ENCODE measurements at regions not wholly inside any gene's neighbourhood (a gene's known extent, or its start where the extent isn't known, plus 50 kb on each side); places are given as distances from the start of the nearest gene placed in this dataset.

DNA sequence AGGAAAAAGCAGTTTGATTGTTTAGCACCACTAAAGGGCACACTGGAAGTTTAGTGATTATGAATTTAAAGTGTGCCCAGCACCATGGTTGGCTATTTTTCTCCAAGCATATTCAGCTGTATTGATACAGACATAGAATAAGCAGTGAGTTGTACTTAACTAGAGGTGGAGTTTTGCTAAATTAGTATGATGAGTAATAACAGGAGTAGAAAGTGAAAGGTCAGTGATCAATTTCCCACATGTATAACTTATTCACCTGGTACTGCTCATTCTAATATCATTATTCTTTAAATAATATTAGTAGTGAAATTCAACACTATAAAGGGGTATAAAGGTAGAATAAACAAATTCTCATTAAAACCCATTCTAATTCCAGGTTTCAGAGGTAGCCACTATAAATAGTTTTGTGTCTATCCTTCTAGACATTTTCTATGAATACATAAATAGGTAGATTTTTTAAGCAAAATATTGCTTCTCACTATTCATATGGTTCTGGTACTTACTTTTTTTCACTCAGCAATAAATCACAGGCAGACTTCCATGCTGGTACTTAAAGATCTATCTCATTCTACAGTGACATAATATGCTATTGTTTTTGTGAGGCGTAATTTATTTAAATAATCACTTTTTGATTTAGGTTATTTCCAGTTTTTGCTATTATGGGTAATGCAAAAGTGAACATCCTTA is 732.9 kb downstream of the VGLL3 start:
- no peak for DNase-seq

DNA sequence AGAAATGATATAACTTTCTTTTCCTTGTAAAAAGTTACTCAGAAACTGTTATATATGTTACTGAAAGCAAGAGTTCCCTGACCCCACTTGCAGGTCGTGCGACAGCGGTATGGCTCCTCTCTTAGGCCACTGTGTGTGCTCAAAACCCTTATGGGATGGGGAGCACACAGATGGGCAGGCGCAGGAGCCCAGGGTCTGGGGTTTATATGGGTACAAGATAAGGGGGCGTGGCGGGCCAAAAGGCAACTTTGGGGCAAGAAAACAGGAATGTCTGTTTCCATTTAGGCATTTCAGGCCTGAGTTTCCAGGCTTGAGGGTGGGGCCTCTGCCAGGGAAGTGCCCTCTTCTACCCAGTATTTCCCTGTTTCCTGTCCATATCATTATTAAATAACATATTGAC is 736.5 kb downstream of the VGLL3 start:
- no peak for DNase-seq

DNA sequence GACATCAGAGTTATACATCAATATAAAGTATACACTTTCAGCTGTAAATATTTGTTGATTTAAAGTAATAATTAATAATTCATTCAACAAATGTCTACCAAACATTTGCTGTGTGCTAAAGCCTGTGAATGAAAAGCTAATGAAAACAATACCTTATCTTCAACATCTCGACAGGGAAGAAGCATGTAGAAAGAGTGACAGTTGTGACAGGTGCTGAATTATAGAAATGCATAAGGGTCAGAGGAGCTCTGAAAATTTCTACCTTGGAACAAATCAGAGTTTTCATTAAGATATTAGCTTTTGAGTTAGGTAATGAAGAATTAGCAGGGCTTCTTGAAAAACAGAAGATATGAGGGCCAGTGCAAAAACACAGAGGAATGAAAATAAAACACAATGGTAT is 739.2 kb downstream of the VGLL3 start:
- DNase-seq = no peak

DNA sequence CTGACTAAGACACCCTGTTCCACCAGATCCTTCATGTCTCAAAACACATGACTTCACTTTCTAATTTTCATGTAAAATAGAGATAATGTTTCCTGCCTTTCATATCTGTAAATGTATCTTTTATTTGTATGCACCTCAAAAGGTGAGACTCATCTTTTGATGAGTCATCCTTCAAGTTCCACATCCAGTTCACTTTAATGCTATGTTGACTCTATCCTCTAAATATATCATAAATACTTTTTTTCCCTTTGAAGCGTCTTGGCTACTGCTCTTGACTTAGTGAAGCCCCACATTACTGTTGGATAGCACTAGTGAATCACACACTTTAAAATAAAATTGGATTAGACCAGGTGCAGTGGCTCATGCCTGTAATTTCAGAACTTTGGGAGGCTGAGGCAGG is 741.1 kb downstream of the VGLL3 start:
- DNase-seq = no peak

DNA sequence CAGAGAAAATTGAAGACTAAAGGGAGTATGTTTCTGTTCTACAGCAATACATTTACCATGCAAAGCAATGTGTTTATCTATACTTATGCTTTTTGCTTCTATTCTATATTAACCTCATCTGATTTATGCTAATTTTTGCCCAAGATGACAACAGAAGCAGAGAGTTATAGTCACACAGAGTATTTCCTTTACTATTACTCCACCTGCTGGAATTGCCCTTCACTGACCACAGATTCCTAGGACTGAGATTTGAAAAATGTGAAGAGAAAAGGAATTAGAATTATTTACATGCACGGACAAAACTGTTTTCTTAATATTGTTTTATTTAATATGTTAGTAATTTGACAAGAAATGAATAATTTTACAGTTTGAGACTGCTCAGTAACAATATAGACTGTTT is 745.6 kb downstream of the VGLL3 start:
- DNase-seq = no peak

DNA sequence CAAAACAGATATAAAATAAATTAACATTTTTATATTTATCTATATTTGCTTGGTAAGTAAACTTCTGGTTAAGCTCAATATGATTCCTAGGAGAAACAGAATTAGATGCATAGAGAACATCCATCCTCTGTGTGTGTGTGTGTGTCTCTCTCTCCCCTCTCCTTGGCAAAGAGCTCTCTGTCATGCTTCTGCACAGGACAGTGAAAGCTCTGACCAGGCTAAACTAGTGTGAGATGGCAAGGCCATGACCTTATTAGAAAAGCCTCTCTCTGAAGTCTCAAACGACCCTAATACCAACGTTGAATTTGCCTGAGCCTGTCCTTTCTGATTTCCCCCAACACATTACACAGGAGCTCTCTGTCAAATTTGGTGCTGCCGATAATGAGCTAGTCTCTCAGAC is 746.0 kb downstream of the VGLL3 start:
- no peak for DNase-seq

DNA sequence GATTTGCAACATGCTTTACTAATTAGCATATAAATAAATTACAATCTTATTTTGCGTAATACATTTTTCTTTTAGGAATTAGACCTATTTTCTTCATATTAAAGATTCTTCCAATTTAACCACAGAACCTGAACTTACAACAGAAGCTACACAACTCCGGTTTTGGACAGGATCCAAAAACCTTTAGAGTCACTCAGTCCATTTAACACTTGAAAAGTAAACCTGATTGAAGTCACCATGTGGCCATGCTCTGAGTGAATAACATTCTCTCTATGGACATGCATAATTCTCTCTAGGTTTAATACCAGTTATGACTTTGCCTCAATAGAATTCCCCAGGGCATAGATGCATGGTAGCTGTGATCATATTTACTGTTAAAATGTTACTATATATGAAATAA is 751.0 kb downstream of the VGLL3 start:
- DNase-seq = no peak

DNA sequence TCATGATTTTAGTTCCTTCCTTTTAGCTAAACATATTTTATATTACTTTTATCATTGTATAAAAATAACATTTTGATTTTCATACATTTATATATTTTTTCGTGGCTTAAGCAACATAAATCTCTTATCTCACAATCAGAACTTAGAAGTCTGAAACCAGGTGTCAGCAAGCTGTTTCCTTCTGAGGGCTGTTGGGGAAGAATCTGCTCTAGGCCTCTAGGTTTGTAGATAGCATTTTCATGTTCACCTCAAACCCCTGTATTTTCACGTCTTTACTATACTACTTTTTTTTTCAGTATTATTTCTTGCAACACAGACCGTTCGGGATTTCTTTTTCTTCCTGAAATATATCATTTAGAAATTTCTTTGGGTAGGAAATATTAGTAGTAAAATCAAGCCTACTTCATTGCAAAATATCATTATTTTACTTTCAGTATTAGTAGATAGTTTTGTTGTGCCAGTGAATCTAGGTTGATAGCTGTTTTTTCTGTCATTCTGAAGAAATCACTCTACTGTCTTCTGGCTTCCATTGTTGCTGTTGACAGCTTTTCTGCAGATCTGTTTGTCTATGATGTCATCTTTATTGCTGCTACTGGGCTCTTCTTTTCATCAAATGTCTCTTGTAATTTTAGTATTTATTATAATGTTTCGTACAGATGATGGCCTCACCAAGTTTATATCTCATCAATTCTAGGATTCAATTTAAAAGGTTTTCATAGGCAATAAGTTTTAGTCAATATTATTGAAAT is 756.3 kb downstream of the VGLL3 start:
- no peak for DNase-seq

DNA sequence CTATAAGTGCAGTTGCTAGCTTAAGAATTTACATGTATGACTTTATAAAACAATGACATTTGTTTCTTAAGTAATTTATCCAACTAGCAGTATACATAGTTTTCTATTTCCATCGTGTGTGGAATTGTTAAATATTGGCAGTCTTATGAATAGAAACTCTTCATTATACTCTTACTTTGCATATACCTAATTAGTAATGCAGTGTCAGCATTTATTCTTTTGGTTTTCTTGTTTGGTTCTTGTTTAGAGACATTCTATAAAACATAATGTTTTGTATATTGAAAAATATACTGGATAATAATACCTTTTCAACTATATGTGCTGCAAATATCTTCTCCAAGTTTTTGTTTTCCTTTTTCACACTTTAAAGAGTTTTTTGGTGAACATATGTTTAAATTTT is 760.2 kb downstream of the VGLL3 start:
- DNase-seq = no peak

DNA sequence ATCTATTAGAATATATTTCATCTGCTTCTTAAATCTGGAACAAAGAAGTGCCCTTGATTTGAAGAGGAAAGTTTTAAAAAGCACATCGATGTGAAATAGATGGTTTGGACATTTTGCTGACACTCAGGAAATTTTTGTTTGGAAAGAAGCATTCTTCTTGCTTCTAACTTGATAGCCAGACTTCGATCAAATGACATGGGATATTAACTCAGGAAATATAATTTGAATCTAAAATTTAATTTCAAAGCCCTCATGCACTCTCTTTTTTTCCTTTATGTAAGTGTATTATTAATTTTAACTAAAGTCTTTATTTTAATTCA is 761.2 kb downstream of the VGLL3 start:
- DNase-seq = no peak

DNA sequence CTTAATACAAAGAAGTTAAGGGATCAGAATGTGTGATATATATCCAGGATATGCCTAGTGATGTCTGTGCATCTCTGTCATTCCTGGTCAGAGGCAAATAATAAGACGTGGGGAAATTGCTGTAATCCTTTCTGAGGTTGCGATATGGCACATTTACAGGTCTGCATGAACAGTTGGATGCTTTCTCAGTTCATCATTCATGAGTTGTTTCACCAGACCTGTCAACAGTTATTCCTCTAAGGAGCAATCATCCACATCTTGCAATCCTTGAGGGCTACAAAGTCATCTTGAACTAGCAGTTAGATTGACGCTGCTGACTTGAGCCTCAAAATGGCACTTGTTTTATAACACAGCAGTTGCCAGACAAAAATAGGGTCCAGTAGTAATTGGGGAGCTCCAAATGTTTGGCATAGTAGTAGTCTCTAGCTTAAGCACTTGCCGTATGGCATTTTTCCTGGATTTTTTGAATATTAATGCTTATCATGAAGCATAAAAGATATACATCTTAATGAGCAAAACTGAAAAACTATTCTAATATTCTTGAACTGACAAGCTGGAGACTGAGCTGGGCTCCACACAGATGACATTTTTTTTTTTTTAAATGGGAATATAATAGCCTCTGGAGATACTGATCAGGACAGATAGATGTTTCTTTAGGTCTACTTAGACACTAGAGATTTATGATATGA is 761.7 kb downstream of the VGLL3 start:
- DNase-seq = no peak

DNA sequence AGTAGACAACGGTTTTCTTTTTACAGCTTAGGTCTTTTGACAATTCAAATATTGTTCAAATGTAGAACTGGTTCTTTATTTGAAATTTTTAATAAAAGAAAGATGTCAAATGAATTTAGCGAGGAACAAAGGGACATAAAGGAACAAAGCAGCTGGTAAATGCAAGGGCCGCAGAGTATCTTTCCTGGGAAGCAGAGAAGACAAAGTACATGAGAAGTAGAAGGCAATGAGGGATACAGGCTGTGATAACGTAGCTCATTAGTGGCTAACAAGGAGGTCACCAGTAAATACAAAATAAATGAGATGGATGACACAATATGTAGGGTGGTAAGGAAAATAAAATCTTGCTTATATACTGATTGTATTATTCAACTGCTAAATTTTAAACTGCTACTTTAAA is 762.8 kb downstream of the VGLL3 start:
- DNase-seq = no peak

DNA sequence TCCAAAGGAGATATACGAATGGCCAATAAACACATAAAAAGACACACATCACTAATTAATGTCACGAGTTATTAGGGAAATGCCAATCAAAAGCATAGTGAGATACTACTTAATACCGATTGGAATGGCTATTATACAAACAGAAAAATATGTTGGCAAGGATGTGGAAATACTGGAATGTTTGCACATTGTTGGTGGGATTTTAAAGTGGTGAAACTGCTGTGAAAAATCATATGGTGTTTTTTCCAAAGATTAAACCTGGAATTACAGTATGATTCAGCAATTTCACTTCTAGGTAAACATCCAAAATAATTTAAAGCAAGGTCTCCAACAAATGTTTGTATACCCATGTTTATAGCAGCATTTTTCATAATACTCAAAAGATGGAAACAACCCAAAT is 765.5 kb downstream of the VGLL3 start:
- DNase-seq = no peak

DNA sequence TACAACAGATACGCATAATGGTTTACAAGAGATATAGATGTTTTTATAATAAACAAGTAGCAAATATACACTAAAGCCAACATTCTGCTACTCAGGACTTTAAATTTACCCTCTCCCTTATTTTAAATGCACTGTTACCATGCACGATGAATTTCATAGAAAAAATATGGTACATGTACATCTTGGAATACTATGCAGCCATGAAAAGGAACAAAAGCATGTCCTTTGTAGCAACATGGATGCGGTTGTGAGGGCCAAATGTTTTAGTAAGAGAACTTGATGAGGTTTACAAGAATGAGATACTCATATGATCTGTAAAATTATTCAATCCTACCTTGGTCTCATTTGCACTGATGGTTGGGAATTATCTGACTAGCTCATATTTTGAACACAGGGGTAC is 769.3 kb downstream of the VGLL3 start:
- DNase-seq = no peak

DNA sequence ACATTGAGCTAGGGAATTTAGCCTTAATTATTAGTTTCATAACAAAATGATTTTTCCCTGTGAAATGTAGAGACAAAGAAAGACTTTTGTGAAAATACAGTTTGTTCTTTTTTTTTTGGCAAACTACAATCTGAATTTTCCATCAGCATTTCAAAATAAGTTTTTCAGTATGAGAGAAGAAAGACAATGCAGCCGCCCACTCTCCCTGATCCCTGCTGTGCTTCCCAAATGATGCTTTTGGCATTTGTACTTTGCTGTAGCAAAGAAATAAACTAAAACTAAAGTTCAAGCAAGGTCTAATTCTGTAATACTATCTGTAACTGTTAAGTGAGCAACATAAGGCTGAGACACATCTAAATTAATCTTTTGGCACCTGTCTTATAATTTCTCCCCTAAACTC is 782.2 kb downstream of the VGLL3 start:
- no peak for DNase-seq

DNA sequence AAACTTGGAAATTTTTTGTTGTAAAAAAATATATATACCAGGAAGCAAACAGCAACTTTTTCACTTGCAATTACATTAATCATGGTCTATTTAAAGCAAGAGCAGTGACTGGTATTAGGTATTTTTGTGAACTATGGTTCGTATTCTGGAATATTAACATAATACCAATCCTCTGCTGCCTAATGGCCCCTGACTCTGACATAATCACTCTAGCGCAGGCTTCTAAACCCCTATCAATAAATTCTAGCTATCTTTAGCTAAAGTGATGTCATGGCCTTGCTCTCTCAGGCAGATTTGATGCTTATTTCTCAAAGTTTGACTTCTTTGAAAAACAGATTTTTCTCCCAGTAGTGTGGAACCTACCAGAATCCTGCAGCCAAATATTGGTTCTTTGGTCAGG is 808.3 kb downstream of the VGLL3 start:
- DNase-seq = no peak

DNA sequence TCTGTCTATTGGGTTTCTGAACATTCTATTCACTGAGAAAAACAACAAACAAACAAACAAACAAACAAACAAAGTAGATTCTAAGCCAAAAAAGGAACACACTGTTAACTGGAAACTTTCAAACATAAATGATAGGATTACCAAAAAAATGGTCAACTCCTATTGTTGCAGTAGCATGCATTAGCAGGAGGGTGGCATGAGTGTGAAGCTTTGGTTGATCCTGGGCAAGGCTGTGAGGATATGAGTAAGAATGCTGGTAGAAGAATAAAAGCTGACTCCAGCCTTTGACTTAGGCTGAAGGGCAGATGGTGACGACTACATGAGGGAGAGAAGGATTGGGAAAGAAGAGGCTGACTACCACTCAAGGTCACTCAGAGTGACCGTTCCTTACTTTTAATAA is 810.3 kb downstream of the VGLL3 start:
- DNase-seq = no peak

DNA sequence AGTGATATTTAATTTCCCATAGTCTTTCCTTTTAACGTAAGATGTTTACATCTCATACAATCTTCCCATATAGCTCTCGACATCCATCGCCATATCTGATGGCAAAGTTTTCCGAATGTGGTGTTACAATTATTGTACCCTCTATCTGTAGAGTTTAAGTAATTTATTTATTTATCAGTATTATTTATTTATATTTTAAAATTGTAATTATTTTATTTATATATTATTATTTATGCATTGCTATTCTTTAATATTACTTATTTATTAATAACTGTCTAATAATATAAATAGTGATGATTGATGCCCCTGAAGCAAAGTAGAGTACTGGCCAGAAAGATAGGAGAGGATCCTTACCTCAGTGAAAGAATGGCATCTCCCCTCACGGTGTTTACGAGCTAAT is 812.9 kb downstream of the VGLL3 start:
- DNase-seq = no peak

DNA sequence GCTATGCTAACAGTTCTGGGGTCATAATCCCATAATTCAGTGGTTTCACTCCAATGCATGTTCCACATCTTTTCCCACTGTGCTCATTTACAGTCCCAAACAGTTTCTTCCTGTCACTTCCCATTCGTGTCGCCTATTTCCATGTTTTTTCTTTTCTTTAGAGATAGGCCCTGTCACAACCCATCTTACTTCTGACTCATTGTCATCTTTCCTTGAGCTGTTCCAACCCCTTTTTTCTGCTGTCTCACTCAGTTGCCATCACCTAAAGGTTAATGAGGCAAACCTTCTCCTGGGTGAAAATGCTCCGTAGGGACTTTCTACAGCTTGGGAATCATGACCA is 814.5 kb downstream of the VGLL3 start:
- no peak for DNase-seq

DNA sequence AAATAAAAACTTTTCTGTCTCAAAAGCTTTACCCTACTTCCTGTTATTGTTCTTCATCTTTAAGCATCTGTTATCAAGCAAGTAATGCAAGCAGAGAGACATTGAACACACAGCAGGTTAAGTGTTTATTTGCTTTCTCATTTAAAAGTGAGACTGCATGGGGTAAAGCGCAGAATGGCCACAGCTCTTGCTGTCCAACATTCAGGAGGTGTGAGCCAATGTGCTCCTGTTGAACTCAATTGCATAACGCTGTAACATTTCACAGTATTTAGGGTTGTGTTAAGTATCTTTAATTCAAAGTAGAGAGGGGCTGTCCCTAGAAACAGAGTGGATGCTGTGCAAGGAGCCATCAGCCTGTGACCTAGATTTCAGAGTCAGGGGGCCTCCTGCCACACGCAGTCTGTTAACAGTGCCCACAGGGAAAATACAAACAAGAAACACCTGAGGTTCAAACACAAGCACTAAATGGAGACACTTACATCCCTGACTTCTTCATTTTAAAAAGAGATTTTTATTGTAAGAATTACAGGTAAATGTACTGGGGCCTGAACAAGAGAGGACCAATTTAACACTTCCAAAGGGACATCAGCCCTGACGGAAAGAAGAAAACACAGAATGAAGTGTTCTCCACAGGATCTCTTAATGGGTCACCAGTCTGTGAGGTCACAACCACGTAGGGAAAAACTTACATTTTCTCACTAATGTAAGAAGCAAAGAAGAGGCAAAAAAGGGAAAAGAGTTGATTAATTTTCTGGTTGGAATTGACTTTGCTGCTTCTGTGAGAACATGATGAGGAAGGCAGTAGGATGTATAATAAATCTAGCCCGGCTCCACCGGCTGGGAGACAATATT is 815.1 kb downstream of the VGLL3 start:
- DNase-seq = no peak

DNA sequence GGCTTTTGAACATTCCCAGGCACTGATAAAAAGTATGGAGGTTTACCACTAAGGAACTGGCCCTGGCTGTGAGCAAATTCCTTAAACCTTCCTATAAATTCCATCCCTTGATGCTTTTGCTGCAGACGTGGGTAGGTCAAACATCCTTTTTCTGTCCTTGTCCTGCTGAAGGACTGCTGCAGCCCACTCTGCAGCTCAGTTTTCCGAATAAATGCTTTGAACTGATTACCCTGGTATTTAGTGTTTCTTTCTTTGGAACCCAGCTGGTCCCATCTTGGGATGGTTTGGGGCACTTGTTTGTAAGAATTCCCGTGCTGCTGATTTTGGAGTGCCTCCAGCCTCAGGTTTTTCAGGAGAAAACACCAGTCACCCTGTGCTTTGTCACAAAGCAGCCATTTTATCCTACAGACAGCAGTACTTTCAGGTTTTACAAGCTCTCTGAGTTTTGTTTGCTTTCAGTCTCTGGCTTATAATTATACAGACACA is 815.9 kb downstream of the VGLL3 start:
- no peak for DNase-seq

DNA sequence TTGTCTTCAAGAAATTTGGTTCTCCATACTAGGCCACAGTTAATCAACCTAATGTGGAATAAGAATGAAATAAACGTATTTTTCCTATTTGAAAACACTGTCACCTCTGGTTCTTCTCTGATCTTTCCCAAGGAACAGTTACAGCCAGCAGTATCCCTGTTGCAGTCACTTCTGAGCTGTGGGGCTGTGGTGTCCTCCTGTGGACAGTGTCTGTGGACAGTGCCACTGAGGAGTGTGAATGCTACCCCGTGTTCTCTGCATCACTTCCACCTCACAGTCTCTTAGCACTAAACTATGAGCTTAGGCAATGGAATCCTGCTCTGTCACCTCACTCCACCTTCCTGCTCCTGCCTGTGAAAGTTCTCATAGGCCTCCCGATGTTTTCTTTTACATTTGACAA is 817.5 kb downstream of the VGLL3 start:
- DNase-seq = no peak

DNA sequence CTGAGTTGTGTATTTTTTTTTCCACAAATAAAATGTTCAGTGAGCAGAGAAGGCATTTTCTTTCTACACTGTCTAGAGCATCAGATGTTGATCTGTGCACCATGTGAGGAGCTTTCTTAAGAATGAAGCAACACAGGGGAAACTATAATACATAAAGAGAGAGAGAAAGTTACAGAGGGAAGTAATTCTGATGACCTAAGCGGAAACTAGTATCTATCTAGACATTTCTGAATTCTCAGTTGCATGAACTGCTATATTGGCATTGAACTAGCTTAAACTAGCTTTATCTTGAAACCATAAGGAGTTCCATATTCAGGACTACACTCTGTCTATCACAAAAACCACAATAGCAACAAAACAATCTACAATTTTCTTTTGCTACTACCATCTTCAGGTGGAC is 822.4 kb downstream of the VGLL3 start:
- DNase-seq = no peak

DNA sequence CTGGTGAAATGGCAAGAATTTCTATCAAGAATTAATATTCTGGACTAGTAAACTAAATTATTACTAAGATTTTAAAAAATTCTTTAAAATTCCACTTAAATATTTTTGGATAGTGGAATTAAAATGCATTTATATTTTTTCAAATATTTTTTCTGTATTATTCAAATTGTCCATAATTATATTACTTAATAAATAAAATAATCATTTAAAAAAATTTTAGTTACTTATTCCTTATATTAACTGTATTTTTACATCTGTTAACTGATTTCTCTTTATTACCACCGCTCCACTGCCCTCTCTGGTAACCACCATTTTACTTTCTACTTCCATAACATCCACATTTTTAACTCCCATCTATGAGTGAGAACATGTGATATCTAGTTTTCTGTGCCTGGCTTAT is 828.4 kb downstream of the VGLL3 start:
- no peak for DNase-seq

Measured in inflammatory macrophage treated with lipopolysaccharide for 1 hour (primary cell).